HCT116 (cell line): ENCODE measurements at regions not wholly inside any gene's neighbourhood (a gene's known extent, or its start where the extent isn't known, plus 50 kb on each side); places are given as distances from the start of the nearest gene placed in this dataset.

Experiments used
- CEBPB ChIP-seq: IDR thresholded peaks from 2 replicates; pipeline ENCODE4 v1.6.1; 2012; ENCODE audit warnings: low read depth
- CTCF ChIP-seq, 3 experiments: fragments of 200-600 bp in 1 of 3; sonication (generic) in 1 of 3; IDR thresholded peaks in 2 of 3; conservative IDR thresholded peaks in 1 of 3; 2 replicates each; pipeline ENCODE4 v1.5.1; 2012 to 2017; ENCODE audit warnings: low read depth in 2 of 3, low read length in 2 of 3, antibody characterized with exemption in 1 of 3, borderline replicate concordance in 1 of 3, control low read depth in 1 of 3, mild to moderate bottlenecking in 1 of 3, mixed read lengths in 1 of 3, mixed run types in 1 of 3, moderate library complexity in 1 of 3; ENCODE audit not compliant: insufficient read depth in 1 of 3
- EZH2 ChIP-seq: fragments of 200-600 bp; sonication (generic); IDR thresholded peaks from 2 replicates; pipeline ENCODE4 v1.6.1; 2017; ENCODE audit warnings: antibody characterized with exemption, mixed run types
- EZH2phosphoT487 ChIP-seq: fragments of 200-600 bp; IDR thresholded peaks from 2 replicates; pipeline ENCODE4 v1.6.1; 2018; ENCODE audit warnings: antibody characterized with exemption, borderline replicate concordance
- POLR2A ChIP-seq: IDR thresholded peaks from 2 replicates; pipeline ENCODE4 v1.7.0; 2011; ENCODE audit warnings: borderline replicate concordance; ENCODE audit not compliant: insufficient read depth, insufficient read length; ENCODE audit errors: extremely low read depth
- RAD21 ChIP-seq: IDR thresholded peaks from 2 replicates; pipeline ENCODE4 v1.6.1; 2012; ENCODE audit warnings: low read depth, mild to moderate bottlenecking
- REST ChIP-seq: IDR thresholded peaks from 2 replicates; pipeline ENCODE4 v1.6.1; 2012; ENCODE audit warnings: low read depth
- SIN3A ChIP-seq: IDR thresholded peaks from 2 replicates; pipeline ENCODE4 v1.6.1; 2012; ENCODE audit warnings: low read depth
- SP1 ChIP-seq: IDR thresholded peaks from 2 replicates; pipeline ENCODE4 v1.6.1; 2012; ENCODE audit warnings: low read depth
- YY1 ChIP-seq: IDR thresholded peaks from 2 replicates; pipeline ENCODE4 v1.6.1; 2011; ENCODE audit warnings: low read length, low read depth, moderate library complexity, mild to moderate bottlenecking; ENCODE audit not compliant: insufficient replicate concordance; ENCODE audit errors: extremely low read depth
- ZFX ChIP-seq: fragments of 450-650 bp; IDR thresholded peaks from 2 replicates; pipeline ENCODE4 v1.6.1; 2017

GRCh38 chrX:122866532-122866931 lies 317.5 kb upstream of the GRIA3 start:
- TF ChIP-seq CTCF (IDR thresholded peaks at IDR 0.05 in 2 of 3, conservative IDR thresholded peaks at IDR 0.05 in 1 of 3; ENCODE audit: borderline replicate concordance in 1 of 3, insufficient read depth in 1 of 3, low read depth in 2 of 3, low read length in 2 of 3): no peak
- TF ChIP-seq POLR2A: no peak
- no peak for TF ChIP-seq RAD21
- TF ChIP-seq YY1: no peak
- no peak for TF ChIP-seq SIN3A
- no peak for TF ChIP-seq EZH2
- TF ChIP-seq CEBPB: no peak
- no peak for TF ChIP-seq EZH2phosphoT487
- TF ChIP-seq ZFX: no peak
- TF ChIP-seq REST: no peak
- TF ChIP-seq SP1: no peak
